Lung (tissue), 11 donors: ENCODE measurements at regions not wholly inside any gene's neighbourhood (a gene's known extent, or its start where the extent isn't known, plus 50 kb on each side); places are given as distances from the start of the nearest gene placed in this dataset.

Experiments
- ATAC-seq: fragments of 200-7000 bp; cut with Tn5 transposase; one replicate; pipeline ENCODE4 v1.9.1; 2020; ENCODE audit warnings: moderate number of reproducible peaks; ENCODE audit not compliant: insufficient read depth, low FRiP score
- DNase-seq, 3 donors: peaks; one replicate each; pipeline ENCODE4 v3.0.0-alpha.2; 2013 to 2017
- H3K27ac ChIP-seq, 2 donors: one replicate each; pipeline ENCODE4 v1.5.1; 2013; ENCODE audit warnings: mild to moderate bottlenecking in 2 of 2, moderate library complexity in 2 of 2, control low read depth in 1 of 2, inconsistent platforms in 1 of 2, low read depth in 1 of 2, low read length in 1 of 2
- H3K27me3 ChIP-seq, 3 donors: one replicate each; pipeline ENCODE4 v1.5.1; 2013; ENCODE audit warnings: low read length in 2 of 3; ENCODE audit not compliant: control insufficient read depth in 3 of 3, insufficient read depth in 3 of 3
- H3K36me3 ChIP-seq, 4 donors: one replicate each; pipeline ENCODE4 v1.5.1; 2013; ENCODE audit warnings: low read length in 4 of 4, mild to moderate bottlenecking in 1 of 4, moderate library complexity in 1 of 4; ENCODE audit not compliant: control insufficient read depth in 4 of 4, insufficient read depth in 4 of 4
- H3K4me1 ChIP-seq, 5 donors: one replicate each; pipeline ENCODE4 v1.5.1; 2013; ENCODE audit warnings: low read length in 5 of 5, mild to moderate bottlenecking in 2 of 5, moderate library complexity in 1 of 5; ENCODE audit not compliant: control insufficient read depth in 5 of 5, insufficient read depth in 5 of 5
- H3K4me3 ChIP-seq: one replicate; pipeline ENCODE4 v1.5.1; 2013; ENCODE audit warnings: mild to moderate bottlenecking, control low read depth, moderate library complexity
- H3K9ac ChIP-seq, 2 donors: one replicate each; pipeline ENCODE4 v1.5.1; 2013; ENCODE audit warnings: low read length in 2 of 2, control low read depth in 1 of 2; ENCODE audit not compliant: insufficient read depth in 1 of 2
- H3K9me3 ChIP-seq, 4 donors: one replicate each; pipeline ENCODE4 v1.5.1; 2013; ENCODE audit warnings: low read length in 3 of 4, mild to moderate bottlenecking in 1 of 4, moderate library complexity in 1 of 4; ENCODE audit not compliant: control insufficient read depth in 4 of 4, insufficient read depth in 3 of 4
- CTCF ChIP-seq: IDR thresholded peaks from 2 replicates; pipeline ENCODE4 v1.5.1; 2012; ENCODE audit warnings: mild to moderate bottlenecking; ENCODE audit errors: control extremely low read depth, extremely low read depth
- WGBS, 2 donors: extraction: QIAGEN DNeasy Blood & Tissue Kit; methylation state at CpG; one replicate each; pipeline ENCODE4 v1.1.7; 2013; 5-methylcytosine and 5-hydroxymethylcytosine counted together
- donor health status: control.
- donor health status: control.
- donor health status: Bipolar disorder and iron deficiency.
- donor health status: healthy.
- donor health status: DM: yes; HTN: yes; CAD: no.

GRCh38 chr18:60534538-60534937 is 162.0 kb upstream of the MC4R start:
- 95 to 100% methylated on average over 1 of the region's 1 CpG for WGBS, 2 donors

GRCh38 chr18:60537074-60537473 is 164.5 kb upstream of the MC4R start:
- Histone ChIP-seq H3K27ac (no peak overlapping the region), H3K9me3 (peaks cover 0 to 3% (median 0%) of the 10 kb centered on the region in 4 donors), H3K9ac (no peak overlapping the region), H3K27me3 (no peaks in the 10 kb centered on the region), H3K36me3 (no peaks in the 10 kb centered on the region), H3K4me1 (no peaks in the 10 kb centered on the region), H3K4me3 (no peak overlapping the region)
- WGBS, 2 donors, result 18 to 31% methylated on average over 1 of the region's 1 CpG
- ATAC-seq, result no peak
- TF ChIP-seq CTCF, result no peak
- DNase-seq, result no peak

More at GRCh38 chr18:60534538-60534937, 162.0 kb upstream of the MC4R start:
- Histone ChIP-seq H3K27ac (no peak overlapping the region), H3K4me3 (no peak overlapping the region), H3K9ac (no peak overlapping the region), H3K27me3 (no peaks in the 10 kb centered on the region), H3K9me3 (peaks cover 0 to 3% (median 0%) of the 10 kb centered on the region in 4 donors), H3K4me1 (no peaks in the 10 kb centered on the region), H3K36me3 (no peaks in the 10 kb centered on the region)
- ATAC-seq (no peak), DNase-seq (no peak)
- TF ChIP-seq CTCF, result no peak

GRCh38 chr18:60538891-60539290 is 166.3 kb upstream of the MC4R start:
- Histone ChIP-seq H3K4me1 (no peaks in the 10 kb centered on the region), H3K27ac (no peak overlapping the region), H3K9ac (no peak overlapping the region), H3K9me3 (no peaks in the 10 kb centered on the region), H3K36me3 (no peaks in the 10 kb centered on the region), H3K27me3 (no peaks in the 10 kb centered on the region), H3K4me3 (no peak overlapping the region)
- DNase-seq, result no peak
- 90 to 92% methylated on average over 2 of the region's 2 CpGs for WGBS, 2 donors
- TF ChIP-seq CTCF, result no peak
- ATAC-seq, result no peak

GRCh38 chr18:60541661-60542060 is 169.1 kb upstream of the MC4R start:
- Histone ChIP-seq H3K27ac (no peak overlapping the region), H3K9ac (no peak overlapping the region), H3K4me1 (no peaks in the 10 kb centered on the region), H3K4me3 (no peak overlapping the region), H3K9me3 (no peaks in the 10 kb centered on the region), H3K36me3 (no peaks in the 10 kb centered on the region), H3K27me3 (no peaks in the 10 kb centered on the region)
- TF ChIP-seq CTCF, result no peak
- ATAC-seq (no peak), DNase-seq (no peak)
